IMR-90 (cell line): ENCODE measurements at regions not wholly inside any gene's neighbourhood (a gene's known extent, or its start where the extent isn't known, plus 50 kb on each side); places are given as distances from the start of the nearest gene placed in this dataset.

Experiments used
- ATAC-seq: fragments of 200-7000 bp; cut with Tn5 transposase; 2 replicates; pipeline ENCODE4 v1.9.1; 2020; ENCODE audit warnings: low read depth, mild to moderate bottlenecking, moderate library complexity
- BruUV-seq: library from RNA; stranded (reverse); fragments of 400-500 nt; replicated peaks from 2 replicates; lab custom pipeline; 2021; lab: Mats Ljungman, UMichigan
- CTCF ChIA-PET: fragments of 300-600 bp; formaldehyde crosslinking; extraction: SDS; loops from one replicate; lab custom pipeline; 2021; ENCODE audit warnings: antibody characterized with exemption; lab: Yijun Ruan, JAX
- POLR2A ChIA-PET: fragments of 300-600 bp; sonication (Branson Sonifier 250); formaldehyde crosslinking; loops from one replicate; lab custom pipeline; 2022; ENCODE audit warnings: antibody characterized with exemption; ENCODE audit not compliant: unreplicated experiment; lab: Charles Lee
- DNase-seq: peaks from one replicate; pipeline ENCODE4 v3.0.0; 2013
- H2AFZ ChIP-seq: replicated peaks from 2 replicates; pipeline ENCODE3; 2013; ENCODE audit warnings: low read length, mild to moderate bottlenecking; ENCODE audit not compliant: poor library complexity
- H2AK5ac ChIP-seq: 2 replicates; pipeline ENCODE4 v1.6.1; 2013; ENCODE audit warnings: low read depth, low read length, inconsistent platforms
- H2AK9ac ChIP-seq: replicated peaks from 2 replicates; pipeline ENCODE3; 2013; ENCODE audit warnings: mild to moderate bottlenecking, low read depth, low read length, moderate library complexity; ENCODE audit not compliant: poor library complexity
- H2BK120ac ChIP-seq: 2 replicates; pipeline ENCODE4 v1.6.1; 2013; ENCODE audit warnings: low read depth, low read length, inconsistent platforms
- H2BK15ac ChIP-seq: 3 replicates; pipeline ENCODE4 v1.6.1; 2013; ENCODE audit warnings: low read depth, low read length, inconsistent platforms
- H2BK20ac ChIP-seq: 2 replicates; pipeline ENCODE4 v1.6.1; 2013; ENCODE audit warnings: low read depth, mild to moderate bottlenecking, inconsistent platforms, low read length, moderate library complexity
- H2BK5ac ChIP-seq: 2 replicates; pipeline ENCODE4 v1.6.1; 2013; ENCODE audit warnings: mild to moderate bottlenecking, low read depth, low read length, inconsistent platforms; ENCODE audit not compliant: poor library complexity, severe bottlenecking
- H3K14ac ChIP-seq: replicated peaks from 2 replicates; pipeline ENCODE4 v1.6.1; 2013; ENCODE audit warnings: low read depth, low read length, inconsistent platforms
- H3K18ac ChIP-seq: 2 replicates; pipeline ENCODE4 v1.6.1; 2013; ENCODE audit warnings: low read depth, low read length, control low read depth
- H3K23ac ChIP-seq: 2 replicates; pipeline ENCODE4 v1.6.1; 2013; ENCODE audit warnings: low read depth, low read length, inconsistent platforms
- H3K27ac ChIP-seq: 2 replicates; pipeline ENCODE4 v1.5.1; 2013; ENCODE audit warnings: mild to moderate bottlenecking, control low read depth, low read length; ENCODE audit not compliant: insufficient read depth
- H3K27me3 ChIP-seq: 2 replicates; pipeline ENCODE4 v1.6.1; 2013; ENCODE audit warnings: low read length; ENCODE audit not compliant: control insufficient read depth, insufficient read depth
- H3K36me3 ChIP-seq: 2 replicates; pipeline ENCODE4 v1.6.1; 2013; ENCODE audit warnings: low read length, mixed read lengths; ENCODE audit not compliant: control insufficient read depth, insufficient read depth
- H3K4ac ChIP-seq: 2 replicates; pipeline ENCODE4 v1.6.1; 2013; ENCODE audit warnings: low read depth, low read length, inconsistent platforms
- H3K4me1 ChIP-seq: 2 replicates; pipeline ENCODE4 v1.6.1; 2013; ENCODE audit warnings: low read length, mixed read lengths; ENCODE audit not compliant: control insufficient read depth, insufficient read depth
- H3K4me2 ChIP-seq: 2 replicates; pipeline ENCODE4 v1.6.1; 2013; ENCODE audit warnings: low read depth, mild to moderate bottlenecking, control low read depth, low read length, moderate library complexity
- H3K4me3 ChIP-seq: 2 replicates; pipeline ENCODE4 v1.5.1; 2013; ENCODE audit warnings: low read depth, mild to moderate bottlenecking, control low read depth, low read length, moderate library complexity; ENCODE audit not compliant: insufficient read depth
- H3K56ac ChIP-seq: 2 replicates; pipeline ENCODE4 v1.6.1; 2013; ENCODE audit warnings: low read length, inconsistent platforms; ENCODE audit not compliant: insufficient read depth; ENCODE audit errors: extremely low read depth
- H3K79me1 ChIP-seq, 2 experiments: 2 replicates each; pipeline ENCODE4 v1.6.1; 2013; ENCODE audit warnings: low read length in 2 of 2, inconsistent platforms in 1 of 2, low read depth in 1 of 2
- H3K9ac ChIP-seq: 2 replicates; pipeline ENCODE4 v1.6.1; 2013; ENCODE audit warnings: low read depth, low read length, control low read depth
- H3K9me1 ChIP-seq: 2 replicates; pipeline ENCODE4 v1.6.1; 2013; ENCODE audit warnings: low read length, inconsistent platforms; ENCODE audit not compliant: insufficient read depth
- H3K9me3 ChIP-seq: 2 replicates; pipeline ENCODE4 v1.6.1; 2013; ENCODE audit warnings: low read length; ENCODE audit not compliant: control insufficient read depth, insufficient read depth
- H4K20me1 ChIP-seq: 2 replicates; pipeline ENCODE4 v1.6.1; 2013; ENCODE audit warnings: low read length, inconsistent platforms; ENCODE audit not compliant: insufficient read depth
- H4K5ac ChIP-seq: 2 replicates; pipeline ENCODE4 v1.6.1; 2013; ENCODE audit warnings: mild to moderate bottlenecking, low read depth, low read length, control low read depth
- H4K8ac ChIP-seq, 2 experiments: 2 replicates each; pipeline ENCODE4 v1.6.1; 2013; ENCODE audit warnings: low read depth in 2 of 2, low read length in 2 of 2, control low read depth in 1 of 2, inconsistent platforms in 1 of 2
- H4K91ac ChIP-seq: 2 replicates; pipeline ENCODE4 v1.6.1; 2013; ENCODE audit warnings: low read depth, low read length, inconsistent platforms; ENCODE audit not compliant: insufficient read depth
- BHLHE40 ChIP-seq: fragments of 150-350 bp; IDR thresholded peaks from 2 replicates; pipeline ENCODE4 v1.6.1; 2016; ENCODE audit warnings: mild to moderate bottlenecking, low read depth, low read length
- CEBPB ChIP-seq: IDR thresholded peaks from 2 replicates; pipeline ENCODE4 v1.6.1; 2012; ENCODE audit warnings: low read depth, low read length, improper control_type of control experiment
- CHD1 ChIP-seq: IDR thresholded peaks from 2 replicates; pipeline ENCODE4 v1.6.1; 2012; ENCODE audit warnings: low read depth, low read length, improper control_type of control experiment
- FOS ChIP-seq: fragments of 150-350 bp; IDR thresholded peaks from 2 replicates; pipeline ENCODE4 v1.6.1; 2016; ENCODE audit warnings: low read depth, low read length
- MAFK ChIP-seq: IDR thresholded peaks from 2 replicates; pipeline ENCODE4 v1.6.1; 2012; ENCODE audit warnings: low read depth, low read length, improper control_type of control experiment
- MAZ ChIP-seq: IDR thresholded peaks from 2 replicates; pipeline ENCODE4 v1.6.1; 2012; ENCODE audit warnings: low read depth, mild to moderate bottlenecking, low read length, improper control_type of control experiment, moderate library complexity, borderline replicate concordance
- MXI1 ChIP-seq: IDR thresholded peaks from 2 replicates; pipeline ENCODE4 v1.6.1; 2012; ENCODE audit warnings: low read depth, mild to moderate bottlenecking, low read length, moderate library complexity, borderline replicate concordance
- NFE2L2 ChIP-seq: fragments of 150-350 bp; IDR thresholded peaks from 2 replicates; pipeline ENCODE4 v1.6.1; 2016; ENCODE audit warnings: low read depth, mild to moderate bottlenecking, low read length
- POLR2A ChIP-seq: IDR thresholded peaks from 2 replicates; pipeline ENCODE4 v1.6.1; 2012; ENCODE audit warnings: mild to moderate bottlenecking, low read depth, low read length
- RAD21 ChIP-seq: IDR thresholded peaks from 2 replicates; pipeline ENCODE4 v1.6.1; 2012; ENCODE audit warnings: low read length, improper control_type of control experiment
- RCOR1 ChIP-seq: IDR thresholded peaks from 2 replicates; pipeline ENCODE4 v1.6.1; 2012; ENCODE audit warnings: mild to moderate bottlenecking, low read length, improper control_type of control experiment; ENCODE audit not compliant: insufficient replicate concordance
- RFX5 ChIP-seq: IDR thresholded peaks from 2 replicates; pipeline ENCODE4 v1.8.0; 2012; ENCODE audit warnings: low read depth, mild to moderate bottlenecking, low read length, moderate library complexity
- SMC3 ChIP-seq: fragments of 150-350 bp; IDR thresholded peaks from 2 replicates; pipeline ENCODE4 v1.6.1; 2016; ENCODE audit warnings: low read depth, mild to moderate bottlenecking, antibody characterized with exemption, low read length, moderate library complexity
- WGBS, 2 experiments: methylation state at CpG; one replicate each; pipeline versions ENCODE4 v1.1.5 to v1.1.7; 2013; ENCODE audit warnings: missing lambda C conversion rate in 2 of 2; ENCODE audit not compliant: insufficient read length in 1 of 2; ENCODE audit errors: extremely low coverage in 2 of 2; 5-methylcytosine and 5-hydroxymethylcytosine counted together
- dilution Hi-C: fragments of 300-500 bp; cut with HindIII; formaldehyde crosslinking; loops from one replicate; pipeline ENCODE4 v1.14.3; 2018; ENCODE audit warnings: low sequenced_read_pairs; ENCODE audit not compliant: unreplicated experiment
- in situ Hi-C: fragments of 300-500 bp; cut with MboI; formaldehyde crosslinking; loops from 3 replicates; pipeline ENCODE4 v1.14.3; 2019; ENCODE audit warnings: low sequenced_read_pairs, inconsistent platforms, mixed read lengths
- intact Hi-C: fragments of 100-400 bp; cut with micrococcal nuclease; formaldehyde crosslinking; loops from 2 replicates; pipeline ENCODE4 v1.10.0; 2022
- TF ChIP-seq, protein P1 (sequence below): fragments of 150-350 bp; IDR thresholded peaks from 2 replicates; pipeline ENCODE4 v1.6.1; 2016; ENCODE audit warnings: low read depth, mild to moderate bottlenecking, low read length, moderate library complexity, borderline replicate concordance
- TF ChIP-seq, protein P2 (sequence below): fragments of 150-350 bp; IDR thresholded peaks from 2 replicates; pipeline ENCODE4 v1.6.1; 2017; ENCODE audit warnings: mild to moderate bottlenecking, antibody characterized with exemption, low read length, low read depth
- TF ChIP-seq, protein P3 (sequence below): conservative IDR thresholded peaks from 2 replicates; pipeline ENCODE4 v1.5.1; 2012; ENCODE audit warnings: mild to moderate bottlenecking, low read depth, low read length, improper control_type of control experiment

DNA sequence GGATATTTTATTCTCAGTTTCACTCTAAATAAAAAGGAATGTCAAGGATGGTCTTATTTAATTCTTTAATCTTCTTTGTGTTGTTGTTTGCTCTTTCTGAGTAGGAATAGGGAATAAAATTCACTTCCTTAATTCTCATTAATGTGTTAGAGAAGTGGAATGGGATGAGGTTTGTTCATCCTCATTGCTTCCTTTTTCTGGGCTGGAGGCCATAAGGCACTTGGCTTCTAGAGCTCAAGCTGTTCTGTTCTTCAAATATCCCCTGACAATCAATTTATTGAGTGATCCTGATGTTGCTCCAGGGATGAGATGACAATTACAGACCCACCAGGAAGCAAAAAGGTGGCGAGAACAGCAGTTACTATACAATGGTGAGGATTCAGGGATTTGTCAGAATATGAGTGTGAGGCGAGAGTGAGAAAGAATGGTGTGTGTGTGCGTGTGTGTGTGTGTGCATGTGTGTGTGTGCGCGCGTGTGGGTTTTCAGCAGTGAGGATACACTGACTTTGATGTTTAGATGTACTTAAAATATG is 557.6 kb upstream of the FANCL start:
- ChIA-PET CTCF (interaction anchor here (1.1 kb wide), 1 partner anchor 11 kb away, joined by 3 read pairs; no protein-coding TSS in a partner anchor), POLR2A (no interaction called here)
- H3K4me3 ChIP-seq, result no peak overlapping the region
- in situ Hi-C loops (no loop called here), intact Hi-C loops (no loop called here), dilution Hi-C loops (no loop called here)
- no peak overlapping the region for H2AK9ac ChIP-seq
- no peak overlapping the region for H2AK5ac ChIP-seq
- no peaks in the 10 kb centered on the region for H3K79me1 ChIP-seq
- no peak overlapping the region for H3K27ac ChIP-seq
- no peaks in the 10 kb centered on the region for H3K36me3 ChIP-seq
- H3K23ac ChIP-seq, result no peak overlapping the region
- H3K9me1 ChIP-seq, result no peaks in the 10 kb centered on the region
- no peak overlapping the region for H3K56ac ChIP-seq
- no peak for DNase-seq
- H3K4me2 ChIP-seq, result no peak overlapping the region
- no peaks in the 10 kb centered on the region for H3K4me1 ChIP-seq
- H2AFZ ChIP-seq, result no peak overlapping the region
- H3K4ac ChIP-seq, result no peak overlapping the region
- no peaks in the 10 kb centered on the region for H3K9me3 ChIP-seq
- H3K27me3 ChIP-seq, result no peaks in the 10 kb centered on the region
- TF ChIP-seq, protein P1, sequence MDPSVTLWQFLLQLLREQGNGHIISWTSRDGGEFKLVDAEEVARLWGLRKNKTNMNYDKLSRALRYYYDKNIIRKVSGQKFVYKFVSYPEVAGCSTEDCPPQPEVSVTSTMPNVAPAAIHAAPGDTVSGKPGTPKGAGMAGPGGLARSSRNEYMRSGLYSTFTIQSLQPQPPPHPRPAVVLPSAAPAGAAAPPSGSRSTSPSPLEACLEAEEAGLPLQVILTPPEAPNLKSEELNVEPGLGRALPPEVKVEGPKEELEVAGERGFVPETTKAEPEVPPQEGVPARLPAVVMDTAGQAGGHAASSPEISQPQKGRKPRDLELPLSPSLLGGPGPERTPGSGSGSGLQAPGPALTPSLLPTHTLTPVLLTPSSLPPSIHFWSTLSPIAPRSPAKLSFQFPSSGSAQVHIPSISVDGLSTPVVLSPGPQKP, result no peak
- TF ChIP-seq, protein P2, sequence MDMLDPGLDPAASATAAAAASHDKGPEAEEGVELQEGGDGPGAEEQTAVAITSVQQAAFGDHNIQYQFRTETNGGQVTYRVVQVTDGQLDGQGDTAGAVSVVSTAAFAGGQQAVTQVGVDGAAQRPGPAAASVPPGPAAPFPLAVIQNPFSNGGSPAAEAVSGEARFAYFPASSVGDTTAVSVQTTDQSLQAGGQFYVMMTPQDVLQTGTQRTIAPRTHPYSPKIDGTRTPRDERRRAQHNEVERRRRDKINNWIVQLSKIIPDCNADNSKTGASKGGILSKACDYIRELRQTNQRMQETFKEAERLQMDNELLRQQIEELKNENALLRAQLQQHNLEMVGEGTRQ, result no peak
- TF ChIP-seq RAD21 (no peak), CEBPB (no peak), FOS (no peak), MAFK (no peak), NFE2L2 (no peak), POLR2A (no peak), RFX5 (no peak), BHLHE40 (no peak), RCOR1 (no peak), CHD1 (no peak), MAZ (no peak), MXI1 (no peak), SMC3 (no peak)
- TF ChIP-seq, protein P3, sequence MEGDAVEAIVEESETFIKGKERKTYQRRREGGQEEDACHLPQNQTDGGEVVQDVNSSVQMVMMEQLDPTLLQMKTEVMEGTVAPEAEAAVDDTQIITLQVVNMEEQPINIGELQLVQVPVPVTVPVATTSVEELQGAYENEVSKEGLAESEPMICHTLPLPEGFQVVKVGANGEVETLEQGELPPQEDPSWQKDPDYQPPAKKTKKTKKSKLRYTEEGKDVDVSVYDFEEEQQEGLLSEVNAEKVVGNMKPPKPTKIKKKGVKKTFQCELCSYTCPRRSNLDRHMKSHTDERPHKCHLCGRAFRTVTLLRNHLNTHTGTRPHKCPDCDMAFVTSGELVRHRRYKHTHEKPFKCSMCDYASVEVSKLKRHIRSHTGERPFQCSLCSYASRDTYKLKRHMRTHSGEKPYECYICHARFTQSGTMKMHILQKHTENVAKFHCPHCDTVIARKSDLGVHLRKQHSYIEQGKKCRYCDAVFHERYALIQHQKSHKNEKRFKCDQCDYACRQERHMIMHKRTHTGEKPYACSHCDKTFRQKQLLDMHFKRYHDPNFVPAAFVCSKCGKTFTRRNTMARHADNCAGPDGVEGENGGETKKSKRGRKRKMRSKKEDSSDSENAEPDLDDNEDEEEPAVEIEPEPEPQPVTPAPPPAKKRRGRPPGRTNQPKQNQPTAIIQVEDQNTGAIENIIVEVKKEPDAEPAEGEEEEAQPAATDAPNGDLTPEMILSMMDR, result no peak
- H2BK5ac ChIP-seq, result no peak overlapping the region
- no peak overlapping the region for H2BK120ac ChIP-seq
- BruUV-seq, result no TSS peak
- H3K18ac ChIP-seq, result no peak overlapping the region
- no peak overlapping the region for H3K9ac ChIP-seq
- no peaks in the 10 kb centered on the region for H4K20me1 ChIP-seq
- H2BK15ac ChIP-seq, result no peak overlapping the region
- no peak overlapping the region for H2BK20ac ChIP-seq
- no peak overlapping the region for H3K14ac ChIP-seq
- ATAC-seq, result no peak
- no CpG with 5 or more reads among the region's 6 CpGs for WGBS, 2 experiments
- no peak overlapping the region for H4K5ac ChIP-seq
- no peak overlapping the region for H4K91ac ChIP-seq
- H4K8ac ChIP-seq, result no peak overlapping the region
